OCI-LY7 (cell line): ENCODE measurements at regions not wholly inside any gene's neighbourhood (a gene's known extent, or its start where the extent isn't known, plus 50 kb on each side); places are given as distances from the start of the nearest gene placed in this dataset.

Experiments used
- EZH2phosphoT487 ChIP-seq: fragments of 200-600 bp; sonication (generic); IDR thresholded peaks from 2 replicates; pipeline ENCODE4 v1.6.1; 2018; ENCODE audit warnings: low read depth, borderline replicate concordance, mild to moderate bottlenecking, mixed run types, antibody characterized with exemption, low read length, moderate library complexity, mixed read lengths
- TF ChIP-seq, protein P1 (sequence below): fragments of 200-600 bp; sonication (generic); conservative IDR thresholded peaks from 2 replicates; pipeline ENCODE4 v1.5.1; 2014; ENCODE audit warnings: mild to moderate bottlenecking, antibody characterized with exemption, low read length, moderate library complexity, mixed read lengths

DNA sequence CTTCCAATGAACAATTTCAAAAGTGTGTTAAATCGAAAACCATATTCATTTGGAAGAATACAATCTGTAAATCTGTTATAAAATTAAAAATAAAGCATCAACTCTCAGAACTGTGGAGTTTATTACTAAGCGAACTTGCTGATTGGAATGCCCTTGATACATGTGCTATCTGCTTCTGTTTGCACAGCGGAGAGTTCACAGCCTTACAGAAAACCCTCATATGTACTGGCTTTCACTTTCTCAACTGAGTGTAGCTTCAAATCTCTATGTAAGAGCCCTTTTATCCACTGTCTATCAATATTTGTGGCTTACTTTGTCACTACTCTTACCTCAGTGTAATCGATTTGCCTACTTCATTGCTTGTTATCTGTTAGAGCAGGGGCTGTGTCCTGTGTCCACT lies 447.4 kb downstream of the C6orf118 start:
- TF ChIP-seq, protein P1, sequence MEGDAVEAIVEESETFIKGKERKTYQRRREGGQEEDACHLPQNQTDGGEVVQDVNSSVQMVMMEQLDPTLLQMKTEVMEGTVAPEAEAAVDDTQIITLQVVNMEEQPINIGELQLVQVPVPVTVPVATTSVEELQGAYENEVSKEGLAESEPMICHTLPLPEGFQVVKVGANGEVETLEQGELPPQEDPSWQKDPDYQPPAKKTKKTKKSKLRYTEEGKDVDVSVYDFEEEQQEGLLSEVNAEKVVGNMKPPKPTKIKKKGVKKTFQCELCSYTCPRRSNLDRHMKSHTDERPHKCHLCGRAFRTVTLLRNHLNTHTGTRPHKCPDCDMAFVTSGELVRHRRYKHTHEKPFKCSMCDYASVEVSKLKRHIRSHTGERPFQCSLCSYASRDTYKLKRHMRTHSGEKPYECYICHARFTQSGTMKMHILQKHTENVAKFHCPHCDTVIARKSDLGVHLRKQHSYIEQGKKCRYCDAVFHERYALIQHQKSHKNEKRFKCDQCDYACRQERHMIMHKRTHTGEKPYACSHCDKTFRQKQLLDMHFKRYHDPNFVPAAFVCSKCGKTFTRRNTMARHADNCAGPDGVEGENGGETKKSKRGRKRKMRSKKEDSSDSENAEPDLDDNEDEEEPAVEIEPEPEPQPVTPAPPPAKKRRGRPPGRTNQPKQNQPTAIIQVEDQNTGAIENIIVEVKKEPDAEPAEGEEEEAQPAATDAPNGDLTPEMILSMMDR, result no peak
- TF ChIP-seq EZH2phosphoT487, result no peak
